ENCODE measurements at regions not wholly inside any gene's neighbourhood (a gene's known extent, or its start where the extent isn't known, plus 50 kb on each side); places are given as distances from the start of the nearest gene placed in this dataset.
A peak's percentile ranks its signal among the peaks of the same experiment; 100 is the strongest.

- H3K9me3 ChIP-seq (replicated peaks; ENCODE audit: control insufficient read depth, insufficient read depth, low read depth, low read length) = no peaks in the 10 kb centered on the region
- no peak overlapping the region for H3K27ac ChIP-seq (ENCODE audit: extremely low read depth, low read depth, low read length)
- no peaks in the 10 kb centered on the region for H3K4me1 ChIP-seq (replicated peaks in 1 of 2; ENCODE audit: control insufficient read depth in 2 of 2, insufficient read depth in 2 of 2, low read length in 2 of 2)
- ChIA-PET POLR2A (interaction anchor here (0.8 kb wide), 1 partner anchor 112 kb away, joined by 3 read pairs; no protein-coding TSS in a partner anchor), CTCF (ENCODE audit: low intra/inter-chr PET ratio) (no interaction called here)
- H3K9ac ChIP-seq (ENCODE audit: insufficient read depth in 1 of 2, low read depth in 2 of 2, low read length in 2 of 2) = no peak overlapping the region
- intact Hi-C loops (cut with micrococcal nuclease) = no loop called here
- no TSS peak for BruUV-seq (replicated peaks)
- ATAC-seq (no peak), FAIRE-seq (no peak), DNase-seq (ENCODE audit: extremely low read depth in 1 of 4, low spot score in 3 of 4) (no peak)
- no peaks in the 10 kb centered on the region for H3K36me3 ChIP-seq (ENCODE audit: control insufficient read depth, insufficient read depth, low read length)
- TF ChIP-seq ESRRA (IDR thresholded peaks at IDR 0.05; ENCODE audit: borderline replicate concordance, low read depth) (peak; percentile 61), ZFP1 (CRISPR knock-in tag; IDR thresholded peaks at IDR 0.05) (no peak), RAD21 (CRISPR knock-in tag; conservative IDR thresholded peaks at IDR 0.05 in 1 of 2, IDR thresholded peaks at IDR 0.05 in 1 of 2) (no peak)
- no peaks in the 10 kb centered on the region for H3K79me2 ChIP-seq (ENCODE audit: control insufficient read depth, insufficient read depth, low read length)
- no peaks in the 10 kb centered on the region for H3K9me1 ChIP-seq (ENCODE audit: control insufficient read depth, insufficient read depth, low read length)
- H2AFZ ChIP-seq (ENCODE audit: low read depth, low read length) = no peak overlapping the region
- H3K27me3 ChIP-seq (ENCODE audit: control insufficient read depth in 2 of 2, insufficient read depth in 2 of 2, low read length in 2 of 2) = no peaks in the 10 kb centered on the region
- WGBS (ENCODE audit: insufficient coverage, low coverage, missing lambda C conversion rate) = 7% methylated on average over 2 of the region's 2 CpGs
- in situ Hi-C loops (cut with MboI) = no loop called here
- H3K4me2 ChIP-seq (ENCODE audit: insufficient read depth, low read length) = no peak overlapping the region
- H4K20me1 ChIP-seq (replicated peaks; ENCODE audit: control insufficient read depth, insufficient read depth, low read length) = no peaks in the 10 kb centered on the region
- H3K4me3 ChIP-seq = no peak overlapping the region
Observed at GRCh38 chr9:85262333-85262732, 479.4 kb downstream of the AGTPBP1 start.

- in situ Hi-C loops (cut with MboI) = no loop called here
- intact Hi-C loops (cut with micrococcal nuclease) = no loop called here
- POLR2A ChIA-PET = no interaction called here
Observed at GRCh38 chr9:85260275-85260845, 481.4 kb downstream of the AGTPBP1 start.

More at GRCh38 chr9:85260275-85260845, 481.4 kb downstream of the AGTPBP1 start:
- Histone ChIP-seq H4K20me1 (replicated peaks; ENCODE audit: control insufficient read depth, insufficient read depth, low read length) (no peaks in the 10 kb centered on the region), H3K27ac (ENCODE audit: extremely low read depth, low read depth, low read length) (no peak overlapping the region), H3K27me3 (ENCODE audit: control insufficient read depth in 2 of 2, insufficient read depth in 2 of 2, low read length in 2 of 2) (no peaks in the 10 kb centered on the region), H3K36me3 (ENCODE audit: control insufficient read depth, insufficient read depth, low read length) (no peaks in the 10 kb centered on the region), H3K9me1 (ENCODE audit: control insufficient read depth, insufficient read depth, low read length) (no peaks in the 10 kb centered on the region), H3K4me1 (replicated peaks in 1 of 2; ENCODE audit: control insufficient read depth in 2 of 2, insufficient read depth in 2 of 2, low read length in 2 of 2) (no peaks in the 10 kb centered on the region), H2AFZ (ENCODE audit: low read depth, low read length) (no peak overlapping the region), H3K9me3 (replicated peaks; ENCODE audit: control insufficient read depth, insufficient read depth, low read depth, low read length) (no peaks in the 10 kb centered on the region), H3K4me2 (ENCODE audit: insufficient read depth, low read length) (no peak overlapping the region), H3K4me3 (no peak overlapping the region), H3K9ac (ENCODE audit: insufficient read depth in 1 of 2, low read depth in 2 of 2, low read length in 2 of 2) (no peak overlapping the region), H3K79me2 (ENCODE audit: control insufficient read depth, insufficient read depth, low read length) (no peaks in the 10 kb centered on the region)
- TF ChIP-seq TCF7 (IDR thresholded peaks at IDR 0.05; ENCODE audit: borderline replicate concordance) (no peak), ZNF224 (CRISPR knock-in tag; IDR thresholded peaks at IDR 0.05) (no peak), CAMTA2 (CRISPR knock-in tag; conservative IDR thresholded peaks at IDR 0.05) (no peak)
- CTCF ChIA-PET (ENCODE audit: low intra/inter-chr PET ratio) = no interaction called here
- FAIRE-seq (no peak), ATAC-seq (no peak), DNase-seq (ENCODE audit: extremely low read depth in 1 of 4, low spot score in 3 of 4) (no peak)
- 0% methylated on average over 2 of the region's 2 CpGs for WGBS (ENCODE audit: insufficient coverage, low coverage, missing lambda C conversion rate)
- no TSS peak for BruUV-seq (replicated peaks)
